ENCODE measurements at regions not wholly inside any gene's neighbourhood (a gene's known extent, or its start where the extent isn't known, plus 50 kb on each side); places are given as distances from the start of the nearest gene placed in this dataset.

GRCh38 chr5:7320701-7321301, 75.1 kb upstream of the ADCY2 start:
- H3K9me3 ChIP-seq (ENCODE audit: low read length): no peaks in the 10 kb centered on the region
- no peak overlapping the region for H3K4me3 ChIP-seq (ENCODE audit: low read depth, low read length, poor library complexity, severe bottlenecking)
- H3K27ac ChIP-seq (ENCODE audit: low read depth, low read length, poor library complexity, severe bottlenecking): no peak overlapping the region
- H3K4me1 ChIP-seq (ENCODE audit: insufficient read depth, low read length, severe bottlenecking): no peaks in the 10 kb centered on the region
- H3K4me2 ChIP-seq (ENCODE audit: low read length): no peak overlapping the region
- H3K36me3 ChIP-seq (ENCODE audit: insufficient read depth, low read length): no peaks in the 10 kb centered on the region
- H3K9ac ChIP-seq (ENCODE audit: low read length): no peak overlapping the region
- H3K9me2 ChIP-seq (ENCODE audit: low read depth, low read length): no peaks in the 10 kb centered on the region
- no peaks in the 10 kb centered on the region for H4K20me1 ChIP-seq (ENCODE audit: insufficient read depth, low read length)
- TF ChIP-seq EZH2 (IDR thresholded peaks at IDR 0.05; ENCODE audit: borderline replicate concordance, low read length): no peak
- TF ChIP-seq CTCF (IDR thresholded peaks at IDR 0.05; ENCODE audit: low read length): no peak
- H3F3A ChIP-seq (ENCODE audit: insufficient read depth, low read length): no peaks in the 10 kb centered on the region
- H3K27me3 ChIP-seq (ENCODE audit: insufficient read depth, low read length): no peaks in the 10 kb centered on the region
- no peaks in the 10 kb centered on the region for H3K79me2 ChIP-seq (ENCODE audit: insufficient read depth, low read length)
- no peak overlapping the region for H2AFZ ChIP-seq (ENCODE audit: low read length)

- Histone ChIP-seq H4K20me1 (ENCODE audit: insufficient read depth, low read length) (no peaks in the 10 kb centered on the region), H3K79me2 (ENCODE audit: insufficient read depth, low read length) (no peaks in the 10 kb centered on the region), H3K36me3 (ENCODE audit: insufficient read depth, low read length) (no peaks in the 10 kb centered on the region), H3K27ac (ENCODE audit: low read depth, low read length, poor library complexity, severe bottlenecking) (no peak overlapping the region), H2AFZ (ENCODE audit: low read length) (no peak overlapping the region), H3K4me3 (ENCODE audit: low read depth, low read length, poor library complexity, severe bottlenecking) (no peak overlapping the region), H3K4me1 (ENCODE audit: insufficient read depth, low read length, severe bottlenecking) (no peaks in the 10 kb centered on the region), H3K9me2 (ENCODE audit: low read depth, low read length) (no peaks in the 10 kb centered on the region), H3K27me3 (ENCODE audit: insufficient read depth, low read length) (no peaks in the 10 kb centered on the region), H3K9ac (ENCODE audit: low read length) (no peak overlapping the region), H3K9me3 (ENCODE audit: low read length) (no peaks in the 10 kb centered on the region), H3K4me2 (ENCODE audit: low read length) (no peak overlapping the region), H3F3A (ENCODE audit: insufficient read depth, low read length) (no peaks in the 10 kb centered on the region)
- no peak for TF ChIP-seq EZH2 (IDR thresholded peaks at IDR 0.05; ENCODE audit: borderline replicate concordance, low read length)
- TF ChIP-seq CTCF (IDR thresholded peaks at IDR 0.05; ENCODE audit: low read length): no peak
These were observed 74.2 kb upstream of the ADCY2 start for GRCh38 chr5:7321724-7322123.

GRCh38 chr5:7324919-7325318, 71.0 kb upstream of the ADCY2 start:
- H3K36me3 ChIP-seq (ENCODE audit: insufficient read depth, low read length): no peaks in the 10 kb centered on the region
- no peak overlapping the region for H3K9ac ChIP-seq (ENCODE audit: low read length)
- no peaks in the 10 kb centered on the region for H3K79me2 ChIP-seq (ENCODE audit: insufficient read depth, low read length)
- H4K20me1 ChIP-seq (ENCODE audit: insufficient read depth, low read length): no peaks in the 10 kb centered on the region
- H2AFZ ChIP-seq (ENCODE audit: low read length): no peak overlapping the region
- no peaks in the 10 kb centered on the region for H3F3A ChIP-seq (ENCODE audit: insufficient read depth, low read length)
- H3K4me2 ChIP-seq (ENCODE audit: low read length): no peak overlapping the region
- H3K9me3 ChIP-seq (ENCODE audit: low read length): no peaks in the 10 kb centered on the region
- no peaks in the 10 kb centered on the region for H3K4me1 ChIP-seq (ENCODE audit: insufficient read depth, low read length, severe bottlenecking)
- H3K4me3 ChIP-seq (ENCODE audit: low read depth, low read length, poor library complexity, severe bottlenecking): no peak overlapping the region
- H3K9me2 ChIP-seq (ENCODE audit: low read depth, low read length): no peaks in the 10 kb centered on the region
- H3K27ac ChIP-seq (ENCODE audit: low read depth, low read length, poor library complexity, severe bottlenecking): no peak overlapping the region
- TF ChIP-seq CTCF (IDR thresholded peaks at IDR 0.05; ENCODE audit: low read length) (no peak), EZH2 (IDR thresholded peaks at IDR 0.05; ENCODE audit: borderline replicate concordance, low read length) (no peak)
- no peaks in the 10 kb centered on the region for H3K27me3 ChIP-seq (ENCODE audit: insufficient read depth, low read length)
